IPS-NIHi7 (cell line): ENCODE measurements at regions not wholly inside any gene's neighbourhood (a gene's known extent, or its start where the extent isn't known, plus 50 kb on each side); places are given as distances from the start of the nearest gene placed in this dataset.
A peak's percentile ranks its signal among the peaks of the same experiment; 100 is the strongest.
"Not testable (repeated sequence)": the region's sequence is repeated elsewhere in the genome, so short reads cannot be mapped to it uniquely, and the experiment has no call there.

Experiments
- DNase-seq: peaks from one replicate; pipeline ENCODE4 v3.0.0; 2012; ENCODE audit warnings: mixed read lengths; ENCODE audit errors: extremely low spot score

GRCh38 chr1:73475316-73475870 lies 722.6 kb downstream of the LRRIQ3 start:
- no peak for DNase-seq

GRCh38 chr1:73472810-73473209 lies 725.2 kb downstream of the LRRIQ3 start:
- DNase-seq: no peak

GRCh38 chr1:73467731-73468130 lies 730.2 kb downstream of the LRRIQ3 start:
- DNase-seq: no peak

- DNase-seq: peak; percentile 10
These were observed 734.1 kb downstream of the LRRIQ3 start for GRCh38 chr1:73463873-73464272.

- DNase-seq: no peak
These were observed 745.5 kb downstream of the LRRIQ3 start for GRCh38 chr1:73452522-73452921.

- DNase-seq: not testable (repeated sequence)
These were observed 747.3 kb downstream of the LRRIQ3 start for GRCh38 chr1:73450668-73451067.

GRCh38 chr1:73411479-73411878 lies 786.5 kb downstream of the LRRIQ3 start:
- DNase-seq: no peak

GRCh38 chr1:73401666-73402065 lies 796.3 kb downstream of the LRRIQ3 start:
- DNase-seq: peak; percentile 38

- no peak for DNase-seq
These were observed 815.0 kb downstream of the LRRIQ3 start for GRCh38 chr1:73382966-73383365.

GRCh38 chr1:73366734-73367413 lies 831.1 kb downstream of the LRRIQ3 start:
- DNase-seq: no peak

GRCh38 chr1:73359001-73359400 lies 839.0 kb downstream of the LRRIQ3 start:
- no peak for DNase-seq

GRCh38 chr1:73356485-73356884 lies 841.5 kb downstream of the LRRIQ3 start:
- no peak for DNase-seq

- DNase-seq: no peak
These were observed 854.0 kb downstream of the LRRIQ3 start for GRCh38 chr1:73343947-73344346.

- DNase-seq: no peak
These were observed 864.0 kb downstream of the LRRIQ3 start for GRCh38 chr1:73333847-73334503.

GRCh38 chr1:73331726-73332125 lies 866.2 kb downstream of the LRRIQ3 start:
- DNase-seq: no peak

GRCh38 chr1:73327998-73328397 lies 870.0 kb downstream of the LRRIQ3 start:
- no peak for DNase-seq

GRCh38 chr1:73327180-73327793 lies 870.7 kb downstream of the LRRIQ3 start:
- DNase-seq: peak; percentile 5

- DNase-seq: peak; percentile 15
These were observed 871.3 kb downstream of the LRRIQ3 start for GRCh38 chr1:73326663-73327062.

GRCh38 chr1:73310797-73311381 lies 887.1 kb downstream of the LRRIQ3 start:
- DNase-seq: peak; percentile 11

- DNase-seq: no peak
These were observed 890.9 kb downstream of the LRRIQ3 start for GRCh38 chr1:73306899-73307555.

GRCh38 chr1:73273886-73274285 lies 924.1 kb downstream of the LRRIQ3 start:
- DNase-seq: no peak

- DNase-seq: not testable (repeated sequence)
These were observed 952.8 kb downstream of the LRRIQ3 start for GRCh38 chr1:73245196-73245595.
